ENCODE measurements at regions not wholly inside any gene's neighbourhood (a gene's known extent, or its start where the extent isn't known, plus 50 kb on each side); places are given as distances from the start of the nearest gene placed in this dataset.

DNA sequence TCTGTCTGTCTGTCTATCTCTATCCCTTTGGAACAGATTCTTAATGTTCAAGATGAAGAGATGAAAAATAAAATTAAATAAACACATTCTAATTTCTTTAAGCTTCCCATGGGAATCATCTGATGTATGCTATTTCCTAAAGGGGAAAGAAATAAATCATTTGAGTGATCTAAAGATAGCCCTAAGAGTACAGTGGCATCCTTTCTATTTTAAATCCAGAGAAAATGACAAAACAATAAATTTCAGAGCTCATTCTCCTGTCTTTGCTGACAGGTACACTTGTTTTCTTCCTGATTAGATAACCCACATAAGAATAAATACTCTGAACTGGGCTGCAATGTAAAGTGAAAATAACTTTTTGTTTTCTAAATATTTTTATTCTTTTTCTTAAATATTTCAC lies 550.4 kb downstream of the JRKL start:
- no peaks in the 10 kb centered on the region for H4K20me1 ChIP-seq (ENCODE audit: control insufficient read depth, insufficient read depth, insufficient read length)
- no peak overlapping the region for H2BK20ac ChIP-seq (ENCODE audit: low read depth, low read length, poor library complexity, severe bottlenecking)
- H3K27me3 ChIP-seq (ENCODE audit: insufficient read depth, low read length), result no peaks in the 10 kb centered on the region
- H3K4me1 ChIP-seq (ENCODE audit: insufficient read depth, low read length), result no peaks in the 10 kb centered on the region
- no peaks in the 10 kb centered on the region for H3K23me2 ChIP-seq (ENCODE audit: insufficient read length, low read depth, low read length, poor library complexity, severe bottlenecking)
- no peak overlapping the region for H2BK12ac ChIP-seq (ENCODE audit: insufficient read length, low read depth, low read length)
- no peak overlapping the region for H3K4me2 ChIP-seq (ENCODE audit: insufficient read depth, insufficient read length, low read length)
- Mint-ChIP-seq H3K27ac (no peak overlapping the region), H3K4me1 (no peaks in the 10 kb centered on the region), H3K36me3 (ENCODE audit: insufficient read depth in 1 of 3, low read depth in 3 of 3) (no peaks in the 10 kb centered on the region), H3K4me3 (no peak overlapping the region), H3K27me3 (ENCODE audit: low read depth) (no peaks in the 10 kb centered on the region), H3K9me3 (no peaks in the 10 kb centered on the region)
- H3K18ac ChIP-seq (ENCODE audit: insufficient read length, low read depth, low read length), result no peak overlapping the region
- TF ChIP-seq, protein P1, sequence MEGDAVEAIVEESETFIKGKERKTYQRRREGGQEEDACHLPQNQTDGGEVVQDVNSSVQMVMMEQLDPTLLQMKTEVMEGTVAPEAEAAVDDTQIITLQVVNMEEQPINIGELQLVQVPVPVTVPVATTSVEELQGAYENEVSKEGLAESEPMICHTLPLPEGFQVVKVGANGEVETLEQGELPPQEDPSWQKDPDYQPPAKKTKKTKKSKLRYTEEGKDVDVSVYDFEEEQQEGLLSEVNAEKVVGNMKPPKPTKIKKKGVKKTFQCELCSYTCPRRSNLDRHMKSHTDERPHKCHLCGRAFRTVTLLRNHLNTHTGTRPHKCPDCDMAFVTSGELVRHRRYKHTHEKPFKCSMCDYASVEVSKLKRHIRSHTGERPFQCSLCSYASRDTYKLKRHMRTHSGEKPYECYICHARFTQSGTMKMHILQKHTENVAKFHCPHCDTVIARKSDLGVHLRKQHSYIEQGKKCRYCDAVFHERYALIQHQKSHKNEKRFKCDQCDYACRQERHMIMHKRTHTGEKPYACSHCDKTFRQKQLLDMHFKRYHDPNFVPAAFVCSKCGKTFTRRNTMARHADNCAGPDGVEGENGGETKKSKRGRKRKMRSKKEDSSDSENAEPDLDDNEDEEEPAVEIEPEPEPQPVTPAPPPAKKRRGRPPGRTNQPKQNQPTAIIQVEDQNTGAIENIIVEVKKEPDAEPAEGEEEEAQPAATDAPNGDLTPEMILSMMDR (conservative IDR thresholded peaks at IDR 0.05), result no peak
- no peaks in the 10 kb centered on the region for H3K9me3 ChIP-seq (ENCODE audit: control insufficient read depth, low read depth, low read length)
- no peak overlapping the region for H3K56ac ChIP-seq (ENCODE audit: insufficient read length, low read depth, low read length)
- no peak for DNase-seq
- H2AFZ ChIP-seq (ENCODE audit: low read length), result no peak overlapping the region
- H3T11ph ChIP-seq (ENCODE audit: low read length), result no peak overlapping the region
- H4K8ac ChIP-seq (replicated peaks; ENCODE audit: insufficient read length, low read depth, low read length), result no peak overlapping the region
- no peak overlapping the region for H3K14ac ChIP-seq (ENCODE audit: insufficient read depth, low read length)
- no peak overlapping the region for H2BK120ac ChIP-seq (ENCODE audit: low read depth, low read length, poor library complexity, severe bottlenecking)
- no peak overlapping the region for H2BK15ac ChIP-seq (ENCODE audit: low read depth, low read length)
- no peaks in the 10 kb centered on the region for H3K79me1 ChIP-seq (ENCODE audit: insufficient read depth, low read depth, low read length, poor library complexity, severe bottlenecking)
- no peak overlapping the region for H4K91ac ChIP-seq (ENCODE audit: insufficient read length, low read depth, low read length)
- no peak overlapping the region for H3K27ac ChIP-seq (ENCODE audit: insufficient read length, low read depth, low read length)
- H2BK5ac ChIP-seq (ENCODE audit: insufficient read length, low read length), result no peak overlapping the region
- H3K79me2 ChIP-seq (ENCODE audit: insufficient read depth, low read length), result no peaks in the 10 kb centered on the region
- no peak overlapping the region for H3K9ac ChIP-seq (ENCODE audit: extremely low read depth, insufficient read length, low read length)
- no peak overlapping the region for H3K4ac ChIP-seq (ENCODE audit: low read depth, low read length)
- no peak overlapping the region for H3K23ac ChIP-seq (ENCODE audit: insufficient read length, low read depth, low read length)
- H4K5ac ChIP-seq (ENCODE audit: insufficient read length, low read depth, low read length), result no peak overlapping the region
- no peak overlapping the region for H2AK5ac ChIP-seq (ENCODE audit: insufficient read length, low read length)
